ENCODE measurements at regions not wholly inside any gene's neighbourhood (a gene's known extent, or its start where the extent isn't known, plus 50 kb on each side); places are given as distances from the start of the nearest gene placed in this dataset.

DNA sequence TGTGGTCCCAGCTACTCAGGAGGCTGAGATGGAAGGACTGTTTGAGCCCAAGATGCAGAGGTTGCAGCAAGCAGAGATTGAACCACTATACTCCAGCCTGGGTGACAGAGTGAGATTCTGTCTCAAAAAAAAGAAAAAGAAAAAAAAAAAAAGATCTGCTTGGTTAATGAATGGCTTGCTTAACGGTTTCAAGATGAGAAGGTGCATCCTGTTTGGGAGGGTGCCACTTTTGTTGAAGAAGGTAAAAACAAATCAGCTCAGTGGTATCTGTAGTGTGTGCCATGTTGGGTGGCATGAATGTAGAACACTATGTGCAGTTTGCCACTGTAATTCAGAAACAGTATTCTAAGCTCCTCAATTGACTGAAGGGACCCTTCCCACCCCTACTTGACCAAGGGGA, 94.9 kb upstream of the ETV3 start:
- no peak overlapping the region for H3K9ac ChIP-seq (ENCODE audit: low read depth, low read length)
- H4K91ac ChIP-seq (ENCODE audit: insufficient read depth, low read depth, low read length) = no peak overlapping the region
- no peak overlapping the region for H4K8ac ChIP-seq (ENCODE audit: low read depth in 2 of 2, low read length in 2 of 2)
- H3K4me2 ChIP-seq (ENCODE audit: low read depth, low read length) = no peak overlapping the region
- no peak overlapping the region for H3K56ac ChIP-seq (ENCODE audit: extremely low read depth, insufficient read depth, low read length)
- H4K20me1 ChIP-seq (ENCODE audit: insufficient read depth, low read length) = no peaks in the 10 kb centered on the region
- ChIA-PET POLR2A (ENCODE audit: unreplicated experiment) (no interaction called here), CTCF (no interaction called here)
- H2BK15ac ChIP-seq (ENCODE audit: low read depth, low read length) = no peak overlapping the region
- H2BK120ac ChIP-seq (ENCODE audit: low read depth, low read length) = no peak overlapping the region
- 0% methylated on average over 1 of the region's 1 CpG; no CpG with 5 or more reads in 1 of the 2 experiments for whole genome bisulfite sequencing, 2 experiments (ENCODE audit: extremely low coverage in 2 of 2, insufficient read length in 1 of 2)
- H3K36me3 ChIP-seq (ENCODE audit: control insufficient read depth, insufficient read depth, low read length) = no peaks in the 10 kb centered on the region
- dilution Hi-C loops (cut with HindIII; ENCODE audit: low sequenced_read_pairs, unreplicated experiment) (no loop called here), intact Hi-C loops (cut with micrococcal nuclease) (no loop called here), in situ Hi-C loops (cut with MboI; ENCODE audit: low sequenced_read_pairs) (no loop called here)
- H3K27me3 ChIP-seq (ENCODE audit: control insufficient read depth, insufficient read depth, low read length) = no peaks in the 10 kb centered on the region; the same call in none of the 2 replicates
- no peak overlapping the region for H3K23ac ChIP-seq (ENCODE audit: low read depth, low read length)
- H2AK5ac ChIP-seq (ENCODE audit: low read depth, low read length) = no peak overlapping the region
- no peak overlapping the region for H3K4me3 ChIP-seq (ENCODE audit: insufficient read depth, low read depth, low read length)
- DNase-seq (no peak), ATAC-seq (ENCODE audit: low read depth) (no peak)
- H3K9me1 ChIP-seq (ENCODE audit: insufficient read depth, low read length) = no peaks in the 10 kb centered on the region
- no peak overlapping the region for H2AFZ ChIP-seq (replicated peaks; ENCODE audit: low read length, poor library complexity)
- no TSS peak for BruUV-seq (replicated peaks)
- no peaks in the 10 kb centered on the region for H3K79me1 ChIP-seq (ENCODE audit: low read depth in 1 of 2, low read length in 2 of 2)
- no peak overlapping the region for H2BK5ac ChIP-seq (ENCODE audit: low read depth, low read length, poor library complexity, severe bottlenecking)
- no peak overlapping the region for H3K27ac ChIP-seq (ENCODE audit: insufficient read depth, low read length)
- H2BK20ac ChIP-seq (ENCODE audit: low read depth, low read length) = no peak overlapping the region
- H3K18ac ChIP-seq (ENCODE audit: low read depth, low read length) = no peak overlapping the region
- no peaks in the 10 kb centered on the region for H3K9me3 ChIP-seq (ENCODE audit: control insufficient read depth, insufficient read depth, low read length)
- H4K5ac ChIP-seq (ENCODE audit: low read depth, low read length) = no peak overlapping the region
- no peak overlapping the region for H3K4ac ChIP-seq (ENCODE audit: low read depth, low read length)
- H3K4me1 ChIP-seq (ENCODE audit: control insufficient read depth, insufficient read depth, low read length) = no peaks in the 10 kb centered on the region
- H2AK9ac ChIP-seq (replicated peaks; ENCODE audit: low read depth, low read length, poor library complexity) = no peak overlapping the region
- no peak overlapping the region for H3K14ac ChIP-seq (replicated peaks; ENCODE audit: low read depth, low read length)
- TF ChIP-seq CEBPB (IDR thresholded peaks at IDR 0.05; ENCODE audit: low read depth, low read length) = no peak
- TF ChIP-seq, protein P1, sequence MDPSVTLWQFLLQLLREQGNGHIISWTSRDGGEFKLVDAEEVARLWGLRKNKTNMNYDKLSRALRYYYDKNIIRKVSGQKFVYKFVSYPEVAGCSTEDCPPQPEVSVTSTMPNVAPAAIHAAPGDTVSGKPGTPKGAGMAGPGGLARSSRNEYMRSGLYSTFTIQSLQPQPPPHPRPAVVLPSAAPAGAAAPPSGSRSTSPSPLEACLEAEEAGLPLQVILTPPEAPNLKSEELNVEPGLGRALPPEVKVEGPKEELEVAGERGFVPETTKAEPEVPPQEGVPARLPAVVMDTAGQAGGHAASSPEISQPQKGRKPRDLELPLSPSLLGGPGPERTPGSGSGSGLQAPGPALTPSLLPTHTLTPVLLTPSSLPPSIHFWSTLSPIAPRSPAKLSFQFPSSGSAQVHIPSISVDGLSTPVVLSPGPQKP (IDR thresholded peaks at IDR 0.05; ENCODE audit: borderline replicate concordance, low read depth, low read length) = no peak
- TF ChIP-seq MXI1 (IDR thresholded peaks at IDR 0.05; ENCODE audit: borderline replicate concordance, low read depth, low read length) = no peak
